ENCODE measurements at regions not wholly inside any gene's neighbourhood (a gene's known extent, or its start where the extent isn't known, plus 50 kb on each side); places are given as distances from the start of the nearest gene placed in this dataset.

- FAIRE-seq (no peak), DNase-seq (ENCODE audit: low read depth, low spot score) (no peak)
- H3K4me3 ChIP-seq (ENCODE audit: control insufficient read depth in 2 of 3, extremely low read depth in 1 of 3, insufficient read depth in 2 of 3, low read depth in 1 of 3, low read length in 3 of 3), result no peak overlapping the region
- dilution Hi-C loops (cut with MboI; ENCODE audit: extremely low pct_ligation_motif_present, low sequenced_read_pairs), result no loop called here
- H2AFZ ChIP-seq (ENCODE audit: control insufficient read depth, low read length), result no peak overlapping the region
- H3K4me2 ChIP-seq (ENCODE audit: control insufficient read depth, extremely low read depth, insufficient read depth, low read depth, low read length), result no peak overlapping the region
- H3K79me2 ChIP-seq (ENCODE audit: control insufficient read depth, insufficient read depth, low read length), result no peaks in the 10 kb centered on the region
- TF ChIP-seq CTCF (optimal IDR thresholded peaks at IDR 0.05 in 1 of 3, IDR thresholded peaks at IDR 0.05 in 1 of 3, conservative IDR thresholded peaks at IDR 0.05 in 1 of 3; ENCODE audit: extremely low read depth in 1 of 3, insufficient read depth in 2 of 3, low read length in 3 of 3), result no peak
- TF ChIP-seq EZH2 (IDR thresholded peaks at IDR 0.05; ENCODE audit: low read length), result no peak
- no peaks in the 10 kb centered on the region for H3K9me1 ChIP-seq (ENCODE audit: control insufficient read depth, extremely low read depth, insufficient read depth, low read length)
- no peaks in the 10 kb centered on the region for H3K27me3 ChIP-seq (ENCODE audit: control insufficient read depth, extremely low read depth, insufficient read depth, low read length)
- no peaks in the 10 kb centered on the region for H3K36me3 ChIP-seq (ENCODE audit: control insufficient read depth in 2 of 2, extremely low read depth in 1 of 2, insufficient read depth in 2 of 2, low read length in 2 of 2)
- no peak overlapping the region for H3K9ac ChIP-seq (ENCODE audit: control insufficient read depth, extremely low read depth, insufficient read depth, low read length)
- no peaks in the 10 kb centered on the region for H3K4me1 ChIP-seq (ENCODE audit: control insufficient read depth, extremely low read depth, insufficient read depth, low read length)
- H4K20me1 ChIP-seq (ENCODE audit: control insufficient read depth, extremely low read depth, insufficient read depth, low read length), result no peaks in the 10 kb centered on the region
- no peak overlapping the region for H3K27ac ChIP-seq (ENCODE audit: control insufficient read depth, insufficient read depth, low read length)
- no peaks in the 10 kb centered on the region for H3K9me3 ChIP-seq (ENCODE audit: control insufficient read depth, low read depth, low read length)
Observed at GRCh38 chr6:119454714-119455113, 105.2 kb upstream of the MAN1A1 start.

- Histone ChIP-seq H3K4me2 (ENCODE audit: control insufficient read depth, extremely low read depth, insufficient read depth, low read depth, low read length) (no peak overlapping the region), H3K4me3 (ENCODE audit: control insufficient read depth in 2 of 3, extremely low read depth in 1 of 3, insufficient read depth in 2 of 3, low read depth in 1 of 3, low read length in 3 of 3) (no peak overlapping the region), H3K27ac (ENCODE audit: control insufficient read depth, insufficient read depth, low read length) (no peak overlapping the region), H3K27me3 (ENCODE audit: control insufficient read depth, extremely low read depth, insufficient read depth, low read length) (no peaks in the 10 kb centered on the region), H2AFZ (ENCODE audit: control insufficient read depth, low read length) (no peak overlapping the region), H3K79me2 (ENCODE audit: control insufficient read depth, insufficient read depth, low read length) (no peaks in the 10 kb centered on the region), H3K9me1 (ENCODE audit: control insufficient read depth, extremely low read depth, insufficient read depth, low read length) (no peaks in the 10 kb centered on the region), H3K36me3 (ENCODE audit: control insufficient read depth in 2 of 2, extremely low read depth in 1 of 2, insufficient read depth in 2 of 2, low read length in 2 of 2) (no peaks in the 10 kb centered on the region), H3K4me1 (ENCODE audit: control insufficient read depth, extremely low read depth, insufficient read depth, low read length) (no peaks in the 10 kb centered on the region), H3K9ac (ENCODE audit: control insufficient read depth, extremely low read depth, insufficient read depth, low read length) (no peak overlapping the region), H3K9me3 (ENCODE audit: control insufficient read depth, low read depth, low read length) (no peaks in the 10 kb centered on the region), H4K20me1 (ENCODE audit: control insufficient read depth, extremely low read depth, insufficient read depth, low read length) (no peaks in the 10 kb centered on the region)
- FAIRE-seq, result no peak
- TF ChIP-seq EZH2 (IDR thresholded peaks at IDR 0.05; ENCODE audit: low read length), result no peak
- TF ChIP-seq CTCF (optimal IDR thresholded peaks at IDR 0.05 in 1 of 3, IDR thresholded peaks at IDR 0.05 in 1 of 3, conservative IDR thresholded peaks at IDR 0.05 in 1 of 3; ENCODE audit: extremely low read depth in 1 of 3, insufficient read depth in 2 of 3, low read length in 3 of 3), result no peak
- no peak for DNase-seq (ENCODE audit: low read depth, low spot score)
- dilution Hi-C loops (cut with MboI; ENCODE audit: extremely low pct_ligation_motif_present, low sequenced_read_pairs), result no loop called here
Observed at GRCh38 chr6:119453242-119454200, 104.0 kb upstream of the MAN1A1 start.

Data from keratinocyte (primary cell).